Fibroblast of lung (primary cell): ENCODE measurements at regions not wholly inside any gene's neighbourhood (a gene's known extent, or its start where the extent isn't known, plus 50 kb on each side); places are given as distances from the start of the nearest gene placed in this dataset.

ENCODE experiments used
- CTCF ChIP-seq, 2 donors: IDR thresholded peaks in 1 of 2; conservative IDR thresholded peaks in 1 of 2; 1 replicate in 1 of 2; 2 replicates in 1 of 2; pipeline ENCODE4 v1.5.1; 2011 to 2012; ENCODE audit warnings: low read length in 2 of 2, control low read depth in 1 of 2, inconsistent platforms in 1 of 2, low read depth in 1 of 2, mild to moderate bottlenecking in 1 of 2
- EZH2 ChIP-seq: IDR thresholded peaks from 2 replicates; pipeline ENCODE4 v1.5.1; 2012; ENCODE audit warnings: low read length, control low read depth, mild to moderate bottlenecking; ENCODE audit errors: missing control alignments

- TF ChIP-seq CTCF (conservative IDR thresholded peaks at IDR 0.05 in 1 of 2, IDR thresholded peaks at IDR 0.05 in 1 of 2; ENCODE audit: low read depth in 1 of 2, low read length in 2 of 2) (no peak), EZH2 (no peak)
Observed at GRCh38 chr3:683770-684169, 409.1 kb upstream of the CNTN6 start.
